ENCODE measurements at regions not wholly inside any gene's neighbourhood (a gene's known extent, or its start where the extent isn't known, plus 50 kb on each side); places are given as distances from the start of the nearest gene placed in this dataset.
A peak's percentile ranks its signal among the peaks of the same experiment; 100 is the strongest.

- Mint-ChIP-seq H3K27ac (no peak overlapping the region), H3K4me1 (no peaks in the 10 kb centered on the region), H3K27me3 (peaks cover 0 to 2% of the 10 kb centered on the region in 2 donors), H3K4me3 (no peak overlapping the region), H3K9me3 (peaks cover 14 to 29% (median 17%) of the 10 kb centered on the region in 3 donors), H3K36me3 (no peaks in the 10 kb centered on the region)
- Histone ChIP-seq H3K27me3 (replicated peaks in 1 of 2; ENCODE audit: control insufficient read depth in 2 of 2, extremely low read depth in 1 of 2, insufficient read depth in 2 of 2, low read length in 1 of 2) (no peaks in the 10 kb centered on the region), H3K4me3 (ENCODE audit: control insufficient read depth in 1 of 2, extremely low read depth in 1 of 2, low read length in 1 of 2) (no peak overlapping the region), H3K27ac (ENCODE audit: low read length) (no peak overlapping the region), H3K4me1 (ENCODE audit: control insufficient read depth in 1 of 2, extremely low read depth in 1 of 2, insufficient read depth in 2 of 2, low read length in 2 of 2) (no peaks in the 10 kb centered on the region), H3K9me3 (no peaks in the 10 kb centered on the region), H3K36me3 (ENCODE audit: control insufficient read depth in 2 of 2, extremely low read depth in 1 of 2, insufficient read depth in 1 of 2, low read length in 1 of 2) (no peaks in the 10 kb centered on the region)
- CTCF ChIA-PET = no interaction called here
- POLR2A ChIA-PET = no interaction called here
- no peak for DNase-seq
- no peak for ATAC-seq (replicated peaks in 1 of 4)
- 91% methylated on average over 8 of the region's 14 CpGs for WGBS (ENCODE audit: insufficient coverage)
Observed at GRCh38 chr10:37685741-37686683, 171.4 kb downstream of the ZNF248 start.

GRCh38 chr10:37684765-37685164, 172.6 kb downstream of the ZNF248 start:
- no peak overlapping the region for H3K27ac ChIP-seq (ENCODE audit: low read length)
- ATAC-seq (replicated peaks in 1 of 4) (no peak), DNase-seq (no peak)
- no peaks in the 10 kb centered on the region for H3K4me1 ChIP-seq (ENCODE audit: control insufficient read depth in 1 of 2, extremely low read depth in 1 of 2, insufficient read depth in 2 of 2, low read length in 2 of 2)
- CTCF ChIA-PET = no interaction called here
- POLR2A ChIA-PET = interaction anchor here in 1 of 2 donors (0.5 kb wide), 1 partner anchor 58 kb away, joined by 4 read pairs; no protein-coding TSS in a partner anchor
- Mint-ChIP-seq H3K27ac (no peak overlapping the region), H3K27me3 (peaks cover 0 to 2% of the 10 kb centered on the region in 2 donors), H3K36me3 (no peaks in the 10 kb centered on the region), H3K4me3 (no peak overlapping the region), H3K9me3 (peaks cover 10 to 19% (median 13%) of the 10 kb centered on the region in 3 donors), H3K4me1 (no peaks in the 10 kb centered on the region)
- no peaks in the 10 kb centered on the region for H3K36me3 ChIP-seq (ENCODE audit: control insufficient read depth in 2 of 2, extremely low read depth in 1 of 2, insufficient read depth in 1 of 2, low read length in 1 of 2)
- WGBS (ENCODE audit: insufficient coverage) = 71% methylated on average over 4 of the region's 8 CpGs
- no peak overlapping the region for H3K4me3 ChIP-seq (ENCODE audit: control insufficient read depth in 1 of 2, extremely low read depth in 1 of 2, low read length in 1 of 2)
- H3K9me3 ChIP-seq = no peaks in the 10 kb centered on the region
- no peaks in the 10 kb centered on the region for H3K27me3 ChIP-seq (replicated peaks in 1 of 2; ENCODE audit: control insufficient read depth in 2 of 2, extremely low read depth in 1 of 2, insufficient read depth in 2 of 2, low read length in 1 of 2)

GRCh38 chr10:37682617-37683016, 174.8 kb downstream of the ZNF248 start:
- Histone ChIP-seq H3K27me3 (replicated peaks in 1 of 2; ENCODE audit: control insufficient read depth in 2 of 2, extremely low read depth in 1 of 2, insufficient read depth in 2 of 2, low read length in 1 of 2) (no peaks in the 10 kb centered on the region), H3K36me3 (ENCODE audit: control insufficient read depth in 2 of 2, extremely low read depth in 1 of 2, insufficient read depth in 1 of 2, low read length in 1 of 2) (no peaks in the 10 kb centered on the region), H3K27ac (ENCODE audit: low read length) (no peak overlapping the region), H3K4me1 (ENCODE audit: control insufficient read depth in 1 of 2, extremely low read depth in 1 of 2, insufficient read depth in 2 of 2, low read length in 2 of 2) (no peaks in the 10 kb centered on the region), H3K4me3 (ENCODE audit: control insufficient read depth in 1 of 2, extremely low read depth in 1 of 2, low read length in 1 of 2) (no peak overlapping the region), H3K9me3 (no peaks in the 10 kb centered on the region)
- Mint-ChIP-seq H3K27me3 (peaks cover 0 to 2% of the 10 kb centered on the region in 2 donors), H3K27ac (no peak overlapping the region), H3K36me3 (no peaks in the 10 kb centered on the region), H3K9me3 (peaks cover 9 to 19% (median 15%) of the 10 kb centered on the region in 3 donors), H3K4me1 (no peaks in the 10 kb centered on the region), H3K4me3 (no peak overlapping the region)
- DNase-seq (no peak), ATAC-seq (replicated peaks in 1 of 4) (no peak)
- POLR2A ChIA-PET = no interaction called here
- WGBS (ENCODE audit: insufficient coverage) = 95% methylated on average over 2 of the region's 4 CpGs
- CTCF ChIA-PET = no interaction called here

GRCh38 chr10:37681617-37681999, 175.8 kb downstream of the ZNF248 start:
- peaks cover 7 to 14% (median 10%) of the 10 kb centered on the region in 3 donors for H3K9me3 Mint-ChIP-seq
- ChIA-PET POLR2A (no interaction called here), CTCF (no interaction called here)
- H3K27ac Mint-ChIP-seq = no peak overlapping the region
- DNase-seq (no peak), ATAC-seq (replicated peaks in 1 of 4) (no peak)
- no peaks in the 10 kb centered on the region for H3K4me1 Mint-ChIP-seq
- Histone ChIP-seq H3K9me3 (no peaks in the 10 kb centered on the region), H3K27me3 (replicated peaks in 1 of 2; ENCODE audit: control insufficient read depth in 2 of 2, extremely low read depth in 1 of 2, insufficient read depth in 2 of 2, low read length in 1 of 2) (no peaks in the 10 kb centered on the region), H3K4me1 (ENCODE audit: control insufficient read depth in 1 of 2, extremely low read depth in 1 of 2, insufficient read depth in 2 of 2, low read length in 2 of 2) (no peaks in the 10 kb centered on the region), H3K36me3 (ENCODE audit: control insufficient read depth in 2 of 2, extremely low read depth in 1 of 2, insufficient read depth in 1 of 2, low read length in 1 of 2) (no peaks in the 10 kb centered on the region), H3K27ac (ENCODE audit: low read length) (no peak overlapping the region), H3K4me3 (ENCODE audit: control insufficient read depth in 1 of 2, extremely low read depth in 1 of 2, low read length in 1 of 2) (peak overlapping the region in 1 of 2 donors; percentile 5)
- 86% methylated on average over 10 of the region's 12 CpGs for WGBS (ENCODE audit: insufficient coverage)
- H3K4me3 Mint-ChIP-seq = no peak overlapping the region
- no peaks in the 10 kb centered on the region for H3K27me3 Mint-ChIP-seq
- H3K36me3 Mint-ChIP-seq = no peaks in the 10 kb centered on the region

GRCh38 chr10:37680716-37681616, 176.4 kb downstream of the ZNF248 start:
- ATAC-seq (replicated peaks in 1 of 4) (no peak), DNase-seq (no peak)
- peaks cover 7 to 14% (median 10%) of the 10 kb centered on the region in 3 donors for H3K9me3 Mint-ChIP-seq
- Histone ChIP-seq H3K27me3 (replicated peaks in 1 of 2; ENCODE audit: control insufficient read depth in 2 of 2, extremely low read depth in 1 of 2, insufficient read depth in 2 of 2, low read length in 1 of 2) (no peaks in the 10 kb centered on the region), H3K36me3 (ENCODE audit: control insufficient read depth in 2 of 2, extremely low read depth in 1 of 2, insufficient read depth in 1 of 2, low read length in 1 of 2) (no peaks in the 10 kb centered on the region), H3K27ac (ENCODE audit: low read length) (no peak overlapping the region), H3K4me1 (ENCODE audit: control insufficient read depth in 1 of 2, extremely low read depth in 1 of 2, insufficient read depth in 2 of 2, low read length in 2 of 2) (no peaks in the 10 kb centered on the region), H3K4me3 (ENCODE audit: control insufficient read depth in 1 of 2, extremely low read depth in 1 of 2, low read length in 1 of 2) (no peak overlapping the region), H3K9me3 (no peaks in the 10 kb centered on the region)
- CTCF ChIA-PET = no interaction called here
- H3K4me3 Mint-ChIP-seq = no peak overlapping the region
- no peak overlapping the region for H3K27ac Mint-ChIP-seq
- H3K36me3 Mint-ChIP-seq = no peaks in the 10 kb centered on the region
- WGBS (ENCODE audit: insufficient coverage) = 85% methylated on average over 46 of the region's 52 CpGs
- H3K27me3 Mint-ChIP-seq = no peaks in the 10 kb centered on the region
- no peaks in the 10 kb centered on the region for H3K4me1 Mint-ChIP-seq
- POLR2A ChIA-PET = no interaction called here

- Mint-ChIP-seq H3K27ac (no peak overlapping the region), H3K4me1 (no peaks in the 10 kb centered on the region), H3K9me3 (peaks cover 6 to 14% (median 13%) of the 10 kb centered on the region in 3 donors), H3K4me3 (no peak overlapping the region), H3K36me3 (no peaks in the 10 kb centered on the region), H3K27me3 (no peaks in the 10 kb centered on the region)
- H3K4me1 ChIP-seq (ENCODE audit: control insufficient read depth in 1 of 2, extremely low read depth in 1 of 2, insufficient read depth in 2 of 2, low read length in 2 of 2) = no peaks in the 10 kb centered on the region
- no peaks in the 10 kb centered on the region for H3K36me3 ChIP-seq (ENCODE audit: control insufficient read depth in 2 of 2, extremely low read depth in 1 of 2, insufficient read depth in 1 of 2, low read length in 1 of 2)
- DNase-seq (no peak), ATAC-seq (replicated peaks in 1 of 4) (no peak)
- no peak overlapping the region for H3K27ac ChIP-seq (ENCODE audit: low read length)
- POLR2A ChIA-PET = no interaction called here
- H3K4me3 ChIP-seq (ENCODE audit: control insufficient read depth in 1 of 2, extremely low read depth in 1 of 2, low read length in 1 of 2) = no peak overlapping the region
- H3K9me3 ChIP-seq = no peaks in the 10 kb centered on the region
- no peaks in the 10 kb centered on the region for H3K27me3 ChIP-seq (replicated peaks in 1 of 2; ENCODE audit: control insufficient read depth in 2 of 2, extremely low read depth in 1 of 2, insufficient read depth in 2 of 2, low read length in 1 of 2)
- 91% methylated on average over 30 of the region's 30 CpGs for WGBS (ENCODE audit: insufficient coverage)
- CTCF ChIA-PET = no interaction called here
Observed at GRCh38 chr10:37680243-37680683, 177.1 kb downstream of the ZNF248 start.
